LNCaP clone FGC (cell line): ENCODE measurements at regions not wholly inside any gene's neighbourhood (a gene's known extent, or its start where the extent isn't known, plus 50 kb on each side); places are given as distances from the start of the nearest gene placed in this dataset.

Source experiments
- DNase-seq: peaks from one replicate; pipeline ENCODE4 v3.0.0-alpha.2; 2011; ENCODE audit warnings: low read depth
- H3K4me3 ChIP-seq: 2 replicates; pipeline ENCODE4 v1.5.1; 2011; ENCODE audit warnings: mild to moderate bottlenecking, low read depth, low read length, control low read depth
- TF ChIP-seq, protein P1 (sequence below): IDR thresholded peaks from 2 replicates; pipeline ENCODE4 v1.5.1; 2012; ENCODE audit warnings: mild to moderate bottlenecking; ENCODE audit not compliant: control insufficient read depth, insufficient read depth; ENCODE audit errors: extremely low read depth

DNA sequence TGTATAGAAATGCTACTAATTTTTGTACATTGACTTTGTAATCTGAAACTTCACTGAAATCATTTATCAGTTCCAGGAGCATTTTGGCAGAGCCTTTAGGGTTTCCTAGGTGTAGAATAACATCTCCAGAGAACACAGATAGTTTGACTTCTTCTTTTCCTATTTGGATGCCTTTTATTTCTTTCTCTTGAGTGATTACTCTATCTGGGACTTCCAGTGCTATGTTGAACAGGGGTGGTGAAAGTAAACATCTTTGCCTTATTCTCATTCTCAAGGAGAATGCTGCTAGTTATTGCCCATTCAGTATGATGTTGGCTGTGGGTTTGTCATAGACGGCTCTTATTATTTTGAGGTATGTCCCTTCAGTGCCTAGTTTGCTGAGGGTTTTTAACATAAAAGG is 697.9 kb upstream of the ROBO1 start:
- no peak for DNase-seq
- H3K4me3 ChIP-seq = no peak overlapping the region
- TF ChIP-seq, protein P1, sequence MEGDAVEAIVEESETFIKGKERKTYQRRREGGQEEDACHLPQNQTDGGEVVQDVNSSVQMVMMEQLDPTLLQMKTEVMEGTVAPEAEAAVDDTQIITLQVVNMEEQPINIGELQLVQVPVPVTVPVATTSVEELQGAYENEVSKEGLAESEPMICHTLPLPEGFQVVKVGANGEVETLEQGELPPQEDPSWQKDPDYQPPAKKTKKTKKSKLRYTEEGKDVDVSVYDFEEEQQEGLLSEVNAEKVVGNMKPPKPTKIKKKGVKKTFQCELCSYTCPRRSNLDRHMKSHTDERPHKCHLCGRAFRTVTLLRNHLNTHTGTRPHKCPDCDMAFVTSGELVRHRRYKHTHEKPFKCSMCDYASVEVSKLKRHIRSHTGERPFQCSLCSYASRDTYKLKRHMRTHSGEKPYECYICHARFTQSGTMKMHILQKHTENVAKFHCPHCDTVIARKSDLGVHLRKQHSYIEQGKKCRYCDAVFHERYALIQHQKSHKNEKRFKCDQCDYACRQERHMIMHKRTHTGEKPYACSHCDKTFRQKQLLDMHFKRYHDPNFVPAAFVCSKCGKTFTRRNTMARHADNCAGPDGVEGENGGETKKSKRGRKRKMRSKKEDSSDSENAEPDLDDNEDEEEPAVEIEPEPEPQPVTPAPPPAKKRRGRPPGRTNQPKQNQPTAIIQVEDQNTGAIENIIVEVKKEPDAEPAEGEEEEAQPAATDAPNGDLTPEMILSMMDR = no peak

DNA sequence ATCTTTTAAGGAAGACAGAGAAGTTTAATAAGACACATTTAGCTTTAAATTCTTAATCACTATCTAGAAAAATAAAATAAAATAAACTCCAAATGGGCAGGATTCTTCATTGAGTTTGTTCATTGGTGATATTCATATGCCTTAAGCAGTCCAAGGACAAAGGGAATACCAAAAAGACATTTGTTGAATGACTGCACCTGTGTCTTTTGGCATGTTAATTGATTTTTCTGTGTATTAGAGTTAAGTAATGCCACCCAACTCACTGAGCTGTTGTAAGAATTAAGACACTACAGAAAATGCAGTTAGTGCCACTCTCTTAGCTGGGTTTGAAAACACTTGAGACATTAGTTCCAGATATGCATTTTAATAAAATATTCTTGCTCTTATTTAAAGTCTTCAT is 683.6 kb upstream of the ROBO1 start:
- H3K4me3 ChIP-seq = no peak overlapping the region
- DNase-seq = no peak
- TF ChIP-seq, protein P1 = no peak

DNA sequence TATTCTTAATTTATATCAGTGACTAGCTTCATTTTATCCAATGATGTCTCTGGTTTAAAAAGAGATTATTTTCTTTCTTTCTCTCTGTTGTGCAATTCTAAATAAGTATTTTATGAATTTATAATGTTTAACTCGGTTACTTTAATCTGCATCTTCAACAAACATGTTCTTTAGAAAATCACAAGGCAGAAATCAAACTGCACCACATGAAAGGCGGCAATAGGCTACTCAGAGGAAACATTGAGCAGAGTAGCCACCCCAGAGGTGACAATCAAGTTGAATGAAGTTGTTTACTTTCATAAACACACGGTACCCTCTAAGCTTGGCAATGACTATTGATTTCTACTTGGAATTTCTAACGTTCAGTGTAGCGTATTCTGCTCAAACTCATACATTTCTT is 677.8 kb upstream of the ROBO1 start:
- no peak for DNase-seq
- TF ChIP-seq, protein P1 = no peak
- no peak overlapping the region for H3K4me3 ChIP-seq

DNA sequence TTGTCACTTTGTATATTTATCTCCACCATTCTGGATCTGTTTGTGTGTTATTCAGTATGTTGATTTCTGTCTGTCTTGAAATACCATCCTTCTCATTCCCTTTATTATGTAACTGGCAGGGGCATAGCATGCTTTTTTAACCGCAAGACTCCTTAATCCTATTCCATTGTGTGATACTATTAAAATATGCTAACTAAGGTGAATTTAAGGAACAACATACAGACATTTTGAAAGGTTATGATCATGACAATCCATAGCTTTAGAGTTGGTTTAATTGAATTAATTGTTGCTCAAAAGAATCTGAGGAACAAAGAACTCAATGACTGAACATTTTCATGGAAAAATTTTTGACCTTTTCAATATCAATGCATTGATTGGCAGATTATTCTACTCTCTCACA is 677.3 kb upstream of the ROBO1 start:
- no peak for DNase-seq
- H3K4me3 ChIP-seq = no peak overlapping the region
- TF ChIP-seq, protein P1 = no peak

DNA sequence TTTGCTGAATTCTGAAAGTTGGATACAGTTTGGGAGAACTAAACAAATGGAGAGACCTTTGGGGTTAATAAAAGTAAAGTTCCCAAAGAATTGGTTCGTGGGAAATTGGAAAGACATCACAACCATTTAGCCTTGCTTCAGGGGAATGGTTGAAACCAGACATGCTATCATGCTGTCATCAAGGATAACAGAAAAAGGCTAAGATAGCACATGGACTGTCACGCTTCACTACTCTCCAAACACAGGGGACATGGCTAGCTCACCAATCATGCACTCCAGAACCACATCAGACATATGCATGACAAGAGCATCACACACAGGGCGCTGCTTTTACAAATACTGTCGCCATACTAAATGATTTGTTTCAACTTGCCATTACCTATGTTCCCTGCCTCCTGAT is 671.7 kb upstream of the ROBO1 start:
- TF ChIP-seq, protein P1 = no peak
- DNase-seq = no peak
- H3K4me3 ChIP-seq = no peak overlapping the region

DNA sequence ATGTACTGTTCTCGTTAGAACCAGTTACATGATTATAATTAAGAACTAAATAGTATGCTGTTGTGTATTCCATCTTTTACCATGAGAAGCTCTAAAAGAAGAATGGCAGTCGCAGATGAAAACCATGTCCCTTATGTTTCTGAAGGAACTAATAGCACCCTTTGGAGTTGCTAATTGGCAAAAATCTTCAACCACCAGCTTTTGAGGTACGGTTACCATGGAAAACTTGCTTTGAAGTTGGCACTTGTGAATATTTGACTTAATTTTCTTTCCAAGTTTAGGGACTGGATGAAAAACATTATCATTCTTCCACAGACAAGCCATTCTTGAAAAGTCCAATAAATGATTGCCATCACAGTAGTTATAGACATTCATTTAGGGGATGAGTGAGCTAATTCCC is 666.6 kb upstream of the ROBO1 start:
- no peak for DNase-seq
- no peak overlapping the region for H3K4me3 ChIP-seq
- TF ChIP-seq, protein P1 = no peak

GRCh38 chr3:80424951-80425350 is 657.2 kb upstream of the ROBO1 start:
- TF ChIP-seq, protein P1 = no peak
- no peak for DNase-seq
- H3K4me3 ChIP-seq = no peak overlapping the region
